ENCODE measurements at regions not wholly inside any gene's neighbourhood (a gene's known extent, or its start where the extent isn't known, plus 50 kb on each side); places are given as distances from the start of the nearest gene placed in this dataset.

DNA sequence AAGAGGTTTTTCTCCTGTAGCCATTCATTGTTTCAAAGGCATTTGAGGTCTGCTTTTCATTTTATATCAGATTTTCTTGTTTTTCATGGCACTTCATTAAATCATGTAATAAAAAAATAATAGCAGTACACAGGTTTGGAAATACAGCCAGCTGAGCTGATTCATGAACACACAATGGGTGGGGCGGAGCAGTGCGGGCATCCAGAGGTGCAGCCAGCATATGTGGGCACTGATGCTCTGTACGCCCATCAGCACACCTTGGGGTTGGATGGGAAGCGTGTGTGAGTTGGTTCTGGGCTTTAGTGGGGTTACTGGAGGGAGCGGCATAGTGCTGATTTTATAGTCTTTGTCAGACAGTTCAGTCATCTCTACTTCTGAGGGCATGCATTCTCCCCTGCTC is 54.2 kb upstream of the IRX4 start:
- ATAC-seq (no peak), DNase-seq (no peak)
- intact Hi-C loops (cut with DNase I, micrococcal nuclease) = no loop called here
- TF ChIP-seq, protein P1, sequence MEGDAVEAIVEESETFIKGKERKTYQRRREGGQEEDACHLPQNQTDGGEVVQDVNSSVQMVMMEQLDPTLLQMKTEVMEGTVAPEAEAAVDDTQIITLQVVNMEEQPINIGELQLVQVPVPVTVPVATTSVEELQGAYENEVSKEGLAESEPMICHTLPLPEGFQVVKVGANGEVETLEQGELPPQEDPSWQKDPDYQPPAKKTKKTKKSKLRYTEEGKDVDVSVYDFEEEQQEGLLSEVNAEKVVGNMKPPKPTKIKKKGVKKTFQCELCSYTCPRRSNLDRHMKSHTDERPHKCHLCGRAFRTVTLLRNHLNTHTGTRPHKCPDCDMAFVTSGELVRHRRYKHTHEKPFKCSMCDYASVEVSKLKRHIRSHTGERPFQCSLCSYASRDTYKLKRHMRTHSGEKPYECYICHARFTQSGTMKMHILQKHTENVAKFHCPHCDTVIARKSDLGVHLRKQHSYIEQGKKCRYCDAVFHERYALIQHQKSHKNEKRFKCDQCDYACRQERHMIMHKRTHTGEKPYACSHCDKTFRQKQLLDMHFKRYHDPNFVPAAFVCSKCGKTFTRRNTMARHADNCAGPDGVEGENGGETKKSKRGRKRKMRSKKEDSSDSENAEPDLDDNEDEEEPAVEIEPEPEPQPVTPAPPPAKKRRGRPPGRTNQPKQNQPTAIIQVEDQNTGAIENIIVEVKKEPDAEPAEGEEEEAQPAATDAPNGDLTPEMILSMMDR (IDR thresholded peaks at IDR 0.05) = no peak
- no peaks in the 10 kb centered on the region for H3K4me1 ChIP-seq (ENCODE audit: low read depth)
- no peaks in the 10 kb centered on the region for H3K36me3 ChIP-seq (ENCODE audit: low read depth)
- no peaks in the 10 kb centered on the region for H3K9me3 ChIP-seq
- H3K4me3 ChIP-seq = no peak overlapping the region

DNA sequence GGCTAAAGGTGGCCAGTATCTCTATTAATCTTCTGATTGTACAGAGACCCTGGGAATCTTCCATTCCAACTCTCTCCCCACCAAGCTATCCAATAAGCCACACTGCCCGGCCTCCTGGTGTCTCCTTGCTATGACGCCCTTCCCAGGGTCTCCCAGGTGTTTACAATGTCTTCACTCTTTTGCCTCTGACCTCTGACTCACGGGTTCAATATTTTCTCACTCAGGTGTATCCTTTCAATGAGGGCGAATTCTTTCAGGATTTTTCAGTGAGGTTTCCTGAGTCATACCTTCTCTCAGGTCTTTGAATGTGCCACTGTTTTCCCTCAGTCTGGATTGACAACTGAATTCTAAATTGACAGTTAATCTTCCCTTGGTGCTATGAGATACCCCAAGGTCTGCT is 53.7 kb upstream of the IRX4 start:
- intact Hi-C loops (cut with DNase I, micrococcal nuclease) = no loop called here
- ATAC-seq = no peak
- H3K4me3 ChIP-seq = no peak overlapping the region
- no peaks in the 10 kb centered on the region for H3K36me3 ChIP-seq (ENCODE audit: low read depth)
- no peaks in the 10 kb centered on the region for H3K4me1 ChIP-seq (ENCODE audit: low read depth)
- no peak for DNase-seq
- TF ChIP-seq, protein P1 (IDR thresholded peaks at IDR 0.05) = no peak
- H3K9me3 ChIP-seq = no peaks in the 10 kb centered on the region

DNA sequence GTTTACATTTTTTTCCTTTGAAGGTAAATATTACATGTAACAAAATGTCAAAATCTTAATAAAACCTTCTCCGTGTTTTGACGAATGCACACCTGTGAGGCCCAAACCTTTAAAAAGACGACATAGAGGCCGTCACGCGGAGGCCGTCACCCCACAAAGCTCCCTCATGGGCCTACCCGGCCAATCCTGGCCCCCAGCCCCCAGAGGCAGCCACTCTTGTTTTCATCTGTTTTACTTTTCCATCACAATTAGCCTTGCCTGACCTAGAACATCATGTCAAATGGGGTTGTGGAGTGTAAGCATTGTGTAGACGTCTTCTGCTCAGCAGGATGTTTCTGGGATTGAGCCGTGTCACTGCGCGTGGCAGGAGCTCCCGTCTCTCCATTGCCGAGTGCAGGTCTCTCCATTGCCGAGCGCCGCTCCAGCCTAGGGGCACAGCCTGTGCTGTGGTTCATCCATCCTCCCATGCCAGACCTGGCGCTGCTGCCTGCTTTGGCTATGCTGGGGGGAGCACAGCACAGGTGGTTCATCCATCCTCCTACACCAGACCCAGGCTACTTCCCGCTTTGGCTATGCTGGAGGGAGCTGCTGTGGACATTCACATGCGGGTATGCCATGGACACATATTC is 52.2 kb upstream of the IRX4 start:
- DNase-seq = no peak
- intact Hi-C loops (cut with DNase I, micrococcal nuclease) = no loop called here
- H3K9me3 ChIP-seq = no peaks in the 10 kb centered on the region
- no peak for ATAC-seq
- H3K4me3 ChIP-seq = no peak overlapping the region
- H3K4me1 ChIP-seq (ENCODE audit: low read depth) = no peaks in the 10 kb centered on the region
- TF ChIP-seq, protein P1 (IDR thresholded peaks at IDR 0.05) = no peak
- H3K36me3 ChIP-seq (ENCODE audit: low read depth) = no peaks in the 10 kb centered on the region

DNA sequence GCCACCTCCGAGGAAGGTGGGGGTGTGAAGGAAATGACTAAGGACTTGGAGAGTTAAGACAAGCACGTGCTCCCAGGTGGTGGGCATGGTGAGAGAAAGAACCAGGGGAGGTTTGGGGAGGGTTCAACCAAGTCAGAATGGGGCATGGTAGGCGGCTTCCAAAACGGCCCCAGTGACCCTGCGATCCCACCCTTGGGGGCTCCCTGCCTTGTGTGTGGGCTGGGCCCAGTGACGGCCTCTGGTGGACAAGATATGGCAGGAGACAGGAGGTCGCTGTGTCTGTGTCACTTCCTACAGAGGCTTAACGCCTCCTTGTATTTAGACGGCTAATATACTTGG is 51.3 kb upstream of the IRX4 start:
- DNase-seq (no peak), ATAC-seq (no peak)
- H3K9me3 ChIP-seq = no peaks in the 10 kb centered on the region
- no peak overlapping the region for H3K4me3 ChIP-seq
- no peaks in the 10 kb centered on the region for H3K36me3 ChIP-seq (ENCODE audit: low read depth)
- TF ChIP-seq, protein P1 (IDR thresholded peaks at IDR 0.05) = no peak
- intact Hi-C loops (cut with DNase I, micrococcal nuclease) = no loop called here
- H3K4me1 ChIP-seq (ENCODE audit: low read depth) = no peaks in the 10 kb centered on the region

DNA sequence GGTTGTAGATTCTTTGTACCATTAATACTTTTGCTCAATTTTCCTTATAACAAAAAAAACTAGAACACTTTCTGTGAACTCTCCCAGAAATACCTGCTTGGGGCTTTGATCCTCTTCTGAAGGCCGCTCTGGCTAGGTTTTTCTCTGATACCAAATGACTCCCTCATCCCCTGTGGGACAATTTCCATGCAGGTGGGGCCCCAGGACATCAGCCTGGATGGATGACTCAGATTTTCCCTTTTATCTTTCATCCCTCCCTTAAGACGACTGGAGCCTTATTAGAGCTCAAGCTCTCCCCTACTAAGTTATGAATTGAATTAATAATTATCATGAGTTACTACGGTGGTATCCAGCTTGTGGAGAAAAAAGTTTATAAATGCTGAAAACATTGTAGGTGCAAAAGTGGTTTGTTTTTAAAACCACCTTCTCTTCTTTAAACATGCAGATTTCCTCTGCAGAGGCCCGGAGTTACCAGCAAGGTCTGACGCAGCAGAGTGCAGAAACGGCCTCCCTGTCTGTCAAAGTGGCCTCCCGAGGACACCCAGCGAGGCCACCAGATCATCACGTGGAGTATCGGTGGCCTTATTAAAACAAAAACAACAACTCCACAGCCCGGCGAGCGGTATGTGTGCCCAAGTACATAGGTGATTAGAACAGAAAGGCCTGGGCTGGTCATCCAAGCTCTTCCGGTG is 50.8 kb upstream of the IRX4 start:
- intact Hi-C loops (cut with DNase I, micrococcal nuclease) = no loop called here
- H3K36me3 ChIP-seq (ENCODE audit: low read depth) = no peaks in the 10 kb centered on the region
- H3K9me3 ChIP-seq = no peaks in the 10 kb centered on the region
- H3K4me3 ChIP-seq = no peak overlapping the region
- no peak for ATAC-seq
- TF ChIP-seq, protein P1 (IDR thresholded peaks at IDR 0.05) = no peak
- DNase-seq = no peak
- no peaks in the 10 kb centered on the region for H3K4me1 ChIP-seq (ENCODE audit: low read depth)

All from mucosa of descending colon (tissue), 3 donors.